Lower leg skin (tissue), 3 donors: ENCODE measurements at regions not wholly inside any gene's neighbourhood (a gene's known extent, or its start where the extent isn't known, plus 50 kb on each side); places are given as distances from the start of the nearest gene placed in this dataset.

Source experiments
- POLR2A ChIP-seq, 2 donors: fragments of 450-650 bp; IDR thresholded peaks; one replicate each; pipeline ENCODE4 v1.6.1; 2016 to 2017; ENCODE audit warnings: antibody characterized with exemption in 2 of 2, mild to moderate bottlenecking in 1 of 2, moderate library complexity in 1 of 2
- TF ChIP-seq, protein P1 (sequence below), 3 donors: fragments of 450-650 bp; IDR thresholded peaks; one replicate each; pipeline ENCODE4 v1.5.1; 2016; ENCODE audit warnings: antibody characterized with exemption in 3 of 3, mild to moderate bottlenecking in 3 of 3, moderate library complexity in 2 of 3

DNA sequence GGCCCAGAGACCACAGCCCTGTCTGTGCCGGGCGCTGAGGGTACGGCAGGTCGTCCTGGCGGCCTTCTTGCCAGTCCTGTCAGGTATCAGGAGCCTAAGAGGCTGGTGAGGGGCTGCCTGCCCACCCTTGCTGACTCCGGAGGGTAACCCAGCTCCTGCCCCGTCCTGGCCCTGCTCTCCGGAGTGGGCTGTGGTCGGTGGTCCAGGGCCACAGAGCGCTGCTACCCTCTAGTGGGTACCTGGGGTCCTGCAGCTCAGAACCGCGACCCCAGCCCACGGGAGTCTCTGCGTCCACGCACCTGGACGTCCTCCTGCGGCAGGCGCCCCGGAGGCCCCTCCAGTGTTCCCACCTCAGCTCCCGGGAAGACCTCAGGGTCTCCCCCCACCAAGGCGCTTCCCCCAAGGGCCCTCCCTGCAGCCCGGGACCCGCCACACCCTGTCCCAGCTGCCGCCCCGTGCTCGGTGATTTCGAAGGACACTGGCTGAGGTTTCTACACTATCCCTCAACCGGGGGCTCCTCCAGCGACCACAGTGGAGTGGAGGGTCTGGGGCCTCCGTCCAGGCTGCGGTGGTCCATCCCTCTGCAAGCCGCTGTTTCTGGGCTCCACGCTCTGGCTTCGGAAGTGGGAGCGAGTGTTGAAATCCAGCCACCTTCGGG, 75.9 kb upstream of the FBRSL1 start:
- TF ChIP-seq, protein P1, sequence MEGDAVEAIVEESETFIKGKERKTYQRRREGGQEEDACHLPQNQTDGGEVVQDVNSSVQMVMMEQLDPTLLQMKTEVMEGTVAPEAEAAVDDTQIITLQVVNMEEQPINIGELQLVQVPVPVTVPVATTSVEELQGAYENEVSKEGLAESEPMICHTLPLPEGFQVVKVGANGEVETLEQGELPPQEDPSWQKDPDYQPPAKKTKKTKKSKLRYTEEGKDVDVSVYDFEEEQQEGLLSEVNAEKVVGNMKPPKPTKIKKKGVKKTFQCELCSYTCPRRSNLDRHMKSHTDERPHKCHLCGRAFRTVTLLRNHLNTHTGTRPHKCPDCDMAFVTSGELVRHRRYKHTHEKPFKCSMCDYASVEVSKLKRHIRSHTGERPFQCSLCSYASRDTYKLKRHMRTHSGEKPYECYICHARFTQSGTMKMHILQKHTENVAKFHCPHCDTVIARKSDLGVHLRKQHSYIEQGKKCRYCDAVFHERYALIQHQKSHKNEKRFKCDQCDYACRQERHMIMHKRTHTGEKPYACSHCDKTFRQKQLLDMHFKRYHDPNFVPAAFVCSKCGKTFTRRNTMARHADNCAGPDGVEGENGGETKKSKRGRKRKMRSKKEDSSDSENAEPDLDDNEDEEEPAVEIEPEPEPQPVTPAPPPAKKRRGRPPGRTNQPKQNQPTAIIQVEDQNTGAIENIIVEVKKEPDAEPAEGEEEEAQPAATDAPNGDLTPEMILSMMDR (IDR thresholded peaks at IDR 0.05) = no peak
- no peak for TF ChIP-seq POLR2A (IDR thresholded peaks at IDR 0.05)
